ENCODE measurements at regions not wholly inside any gene's neighbourhood (a gene's known extent, or its start where the extent isn't known, plus 50 kb on each side); places are given as distances from the start of the nearest gene placed in this dataset.

DNA sequence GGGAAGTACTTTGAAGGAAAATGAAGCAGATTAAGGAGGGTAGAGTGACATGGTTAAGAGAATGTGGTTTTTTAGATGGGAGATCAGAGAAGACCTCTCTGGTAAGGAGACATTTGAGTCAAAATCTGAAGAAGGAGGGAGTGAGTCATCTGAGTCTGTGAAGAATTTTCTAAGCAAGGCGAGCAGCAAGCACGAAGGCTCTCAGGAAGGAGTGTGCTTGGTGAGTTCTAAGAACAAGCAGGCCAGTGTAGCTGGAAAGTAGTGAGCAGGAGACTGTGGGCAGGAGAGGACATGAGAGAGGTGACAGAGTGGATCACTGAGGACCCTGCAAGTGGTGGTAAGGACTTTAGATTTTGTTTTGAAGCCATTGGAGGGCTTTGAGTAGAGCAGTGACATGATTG lies 76.3 kb upstream of the FUT8 start:
- TF ChIP-seq, protein P1, sequence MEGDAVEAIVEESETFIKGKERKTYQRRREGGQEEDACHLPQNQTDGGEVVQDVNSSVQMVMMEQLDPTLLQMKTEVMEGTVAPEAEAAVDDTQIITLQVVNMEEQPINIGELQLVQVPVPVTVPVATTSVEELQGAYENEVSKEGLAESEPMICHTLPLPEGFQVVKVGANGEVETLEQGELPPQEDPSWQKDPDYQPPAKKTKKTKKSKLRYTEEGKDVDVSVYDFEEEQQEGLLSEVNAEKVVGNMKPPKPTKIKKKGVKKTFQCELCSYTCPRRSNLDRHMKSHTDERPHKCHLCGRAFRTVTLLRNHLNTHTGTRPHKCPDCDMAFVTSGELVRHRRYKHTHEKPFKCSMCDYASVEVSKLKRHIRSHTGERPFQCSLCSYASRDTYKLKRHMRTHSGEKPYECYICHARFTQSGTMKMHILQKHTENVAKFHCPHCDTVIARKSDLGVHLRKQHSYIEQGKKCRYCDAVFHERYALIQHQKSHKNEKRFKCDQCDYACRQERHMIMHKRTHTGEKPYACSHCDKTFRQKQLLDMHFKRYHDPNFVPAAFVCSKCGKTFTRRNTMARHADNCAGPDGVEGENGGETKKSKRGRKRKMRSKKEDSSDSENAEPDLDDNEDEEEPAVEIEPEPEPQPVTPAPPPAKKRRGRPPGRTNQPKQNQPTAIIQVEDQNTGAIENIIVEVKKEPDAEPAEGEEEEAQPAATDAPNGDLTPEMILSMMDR (IDR thresholded peaks at IDR 0.05), result no peak
- TF ChIP-seq, protein P2, sequence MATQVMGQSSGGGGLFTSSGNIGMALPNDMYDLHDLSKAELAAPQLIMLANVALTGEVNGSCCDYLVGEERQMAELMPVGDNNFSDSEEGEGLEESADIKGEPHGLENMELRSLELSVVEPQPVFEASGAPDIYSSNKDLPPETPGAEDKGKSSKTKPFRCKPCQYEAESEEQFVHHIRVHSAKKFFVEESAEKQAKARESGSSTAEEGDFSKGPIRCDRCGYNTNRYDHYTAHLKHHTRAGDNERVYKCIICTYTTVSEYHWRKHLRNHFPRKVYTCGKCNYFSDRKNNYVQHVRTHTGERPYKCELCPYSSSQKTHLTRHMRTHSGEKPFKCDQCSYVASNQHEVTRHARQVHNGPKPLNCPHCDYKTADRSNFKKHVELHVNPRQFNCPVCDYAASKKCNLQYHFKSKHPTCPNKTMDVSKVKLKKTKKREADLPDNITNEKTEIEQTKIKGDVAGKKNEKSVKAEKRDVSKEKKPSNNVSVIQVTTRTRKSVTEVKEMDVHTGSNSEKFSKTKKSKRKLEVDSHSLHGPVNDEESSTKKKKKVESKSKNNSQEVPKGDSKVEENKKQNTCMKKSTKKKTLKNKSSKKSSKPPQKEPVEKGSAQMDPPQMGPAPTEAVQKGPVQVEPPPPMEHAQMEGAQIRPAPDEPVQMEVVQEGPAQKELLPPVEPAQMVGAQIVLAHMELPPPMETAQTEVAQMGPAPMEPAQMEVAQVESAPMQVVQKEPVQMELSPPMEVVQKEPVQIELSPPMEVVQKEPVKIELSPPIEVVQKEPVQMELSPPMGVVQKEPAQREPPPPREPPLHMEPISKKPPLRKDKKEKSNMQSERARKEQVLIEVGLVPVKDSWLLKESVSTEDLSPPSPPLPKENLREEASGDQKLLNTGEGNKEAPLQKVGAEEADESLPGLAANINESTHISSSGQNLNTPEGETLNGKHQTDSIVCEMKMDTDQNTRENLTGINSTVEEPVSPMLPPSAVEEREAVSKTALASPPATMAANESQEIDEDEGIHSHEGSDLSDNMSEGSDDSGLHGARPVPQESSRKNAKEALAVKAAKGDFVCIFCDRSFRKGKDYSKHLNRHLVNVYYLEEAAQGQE (IDR thresholded peaks at IDR 0.05; ENCODE audit: insufficient read depth in 1 of 2, low read depth in 2 of 2, low read length in 1 of 2), result no peak
- TF ChIP-seq POLR2AphosphoS5 (IDR thresholded peaks at IDR 0.05; ENCODE audit: low read depth, low read length) (no peak), TCF7L2 (IDR thresholded peaks at IDR 0.05; ENCODE audit: low read depth, low read length) (no peak)

Measured in Panc1 (cell line).